ENCODE measurements at regions not wholly inside any gene's neighbourhood (a gene's known extent, or its start where the extent isn't known, plus 50 kb on each side); places are given as distances from the start of the nearest gene placed in this dataset.

DNA sequence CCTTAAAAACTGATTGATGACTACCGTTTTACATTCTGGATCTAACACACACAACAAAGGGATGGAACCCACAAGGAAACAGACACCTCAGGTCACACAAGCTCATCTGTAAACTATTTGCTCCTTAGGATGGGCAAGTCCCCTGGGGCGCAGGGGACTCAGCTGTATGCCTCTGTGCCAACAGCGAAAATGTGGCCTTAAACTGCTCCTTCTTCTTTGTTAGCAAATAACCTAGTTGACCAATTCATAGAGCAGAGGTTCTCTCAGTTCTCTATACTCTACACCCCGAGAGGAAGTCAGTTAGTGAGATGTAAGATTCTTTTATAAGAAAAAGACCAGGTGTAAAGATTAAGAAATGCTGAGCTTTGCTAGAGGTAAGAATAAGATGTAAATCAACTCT is 181.9 kb upstream of the PRSS58 start:
- peak overlapping the region; percentile 91 for H3K4ac ChIP-seq (ENCODE audit: low read depth, low read length)
- peak overlapping the region; percentile 72 for H3K14ac ChIP-seq (replicated peaks; ENCODE audit: low read depth, low read length)
- TF ChIP-seq RCOR1 (IDR thresholded peaks at IDR 0.05; ENCODE audit: insufficient replicate concordance, low read length) (no peak), NFE2L2 (IDR thresholded peaks at IDR 0.05; ENCODE audit: low read depth, low read length) (no peak), MAZ (IDR thresholded peaks at IDR 0.05; ENCODE audit: borderline replicate concordance, low read depth, low read length) (no peak), CHD1 (IDR thresholded peaks at IDR 0.05; ENCODE audit: low read depth, low read length) (no peak), POLR2A (IDR thresholded peaks at IDR 0.05; ENCODE audit: low read depth, low read length) (no peak), FOS (IDR thresholded peaks at IDR 0.05; ENCODE audit: low read depth, low read length) (no peak), MAFK (IDR thresholded peaks at IDR 0.05; ENCODE audit: low read depth, low read length) (no peak)
- TF ChIP-seq, protein P1, sequence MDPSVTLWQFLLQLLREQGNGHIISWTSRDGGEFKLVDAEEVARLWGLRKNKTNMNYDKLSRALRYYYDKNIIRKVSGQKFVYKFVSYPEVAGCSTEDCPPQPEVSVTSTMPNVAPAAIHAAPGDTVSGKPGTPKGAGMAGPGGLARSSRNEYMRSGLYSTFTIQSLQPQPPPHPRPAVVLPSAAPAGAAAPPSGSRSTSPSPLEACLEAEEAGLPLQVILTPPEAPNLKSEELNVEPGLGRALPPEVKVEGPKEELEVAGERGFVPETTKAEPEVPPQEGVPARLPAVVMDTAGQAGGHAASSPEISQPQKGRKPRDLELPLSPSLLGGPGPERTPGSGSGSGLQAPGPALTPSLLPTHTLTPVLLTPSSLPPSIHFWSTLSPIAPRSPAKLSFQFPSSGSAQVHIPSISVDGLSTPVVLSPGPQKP (IDR thresholded peaks at IDR 0.05; ENCODE audit: borderline replicate concordance, low read depth, low read length): no peak
- TF ChIP-seq, protein P2, sequence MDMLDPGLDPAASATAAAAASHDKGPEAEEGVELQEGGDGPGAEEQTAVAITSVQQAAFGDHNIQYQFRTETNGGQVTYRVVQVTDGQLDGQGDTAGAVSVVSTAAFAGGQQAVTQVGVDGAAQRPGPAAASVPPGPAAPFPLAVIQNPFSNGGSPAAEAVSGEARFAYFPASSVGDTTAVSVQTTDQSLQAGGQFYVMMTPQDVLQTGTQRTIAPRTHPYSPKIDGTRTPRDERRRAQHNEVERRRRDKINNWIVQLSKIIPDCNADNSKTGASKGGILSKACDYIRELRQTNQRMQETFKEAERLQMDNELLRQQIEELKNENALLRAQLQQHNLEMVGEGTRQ (IDR thresholded peaks at IDR 0.05; ENCODE audit: low read depth, low read length): no peak
- TF ChIP-seq, protein P3, sequence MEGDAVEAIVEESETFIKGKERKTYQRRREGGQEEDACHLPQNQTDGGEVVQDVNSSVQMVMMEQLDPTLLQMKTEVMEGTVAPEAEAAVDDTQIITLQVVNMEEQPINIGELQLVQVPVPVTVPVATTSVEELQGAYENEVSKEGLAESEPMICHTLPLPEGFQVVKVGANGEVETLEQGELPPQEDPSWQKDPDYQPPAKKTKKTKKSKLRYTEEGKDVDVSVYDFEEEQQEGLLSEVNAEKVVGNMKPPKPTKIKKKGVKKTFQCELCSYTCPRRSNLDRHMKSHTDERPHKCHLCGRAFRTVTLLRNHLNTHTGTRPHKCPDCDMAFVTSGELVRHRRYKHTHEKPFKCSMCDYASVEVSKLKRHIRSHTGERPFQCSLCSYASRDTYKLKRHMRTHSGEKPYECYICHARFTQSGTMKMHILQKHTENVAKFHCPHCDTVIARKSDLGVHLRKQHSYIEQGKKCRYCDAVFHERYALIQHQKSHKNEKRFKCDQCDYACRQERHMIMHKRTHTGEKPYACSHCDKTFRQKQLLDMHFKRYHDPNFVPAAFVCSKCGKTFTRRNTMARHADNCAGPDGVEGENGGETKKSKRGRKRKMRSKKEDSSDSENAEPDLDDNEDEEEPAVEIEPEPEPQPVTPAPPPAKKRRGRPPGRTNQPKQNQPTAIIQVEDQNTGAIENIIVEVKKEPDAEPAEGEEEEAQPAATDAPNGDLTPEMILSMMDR (conservative IDR thresholded peaks at IDR 0.05; ENCODE audit: low read depth, low read length): no peak
- H2AK9ac ChIP-seq (replicated peaks; ENCODE audit: low read depth, low read length, poor library complexity): no peak overlapping the region
- H3K9me3 ChIP-seq (ENCODE audit: control insufficient read depth, insufficient read depth, low read length): 0 out of 2 replicates have a peak, but pooled peaks cover 2% of the 10 kb centered on the region
- intact Hi-C loops (cut with micrococcal nuclease) (no loop called here), dilution Hi-C loops (cut with HindIII; ENCODE audit: low sequenced_read_pairs, unreplicated experiment) (no loop called here), in situ Hi-C loops (cut with MboI; ENCODE audit: low sequenced_read_pairs) (no loop called here)
- peaks cover 22% of the 10 kb centered on the region for H3K9me1 ChIP-seq (ENCODE audit: insufficient read depth, low read length)
- peak overlapping the region; percentile 46; the same call in 1 of the 2 replicates for H3K56ac ChIP-seq (ENCODE audit: extremely low read depth, insufficient read depth, low read length)
- peak overlapping the region; percentile 66; the same call in 1 of the 2 replicates for H3K18ac ChIP-seq (ENCODE audit: low read depth, low read length)
- BruUV-seq (replicated peaks): no TSS peak
- H2BK5ac ChIP-seq (ENCODE audit: low read depth, low read length, poor library complexity, severe bottlenecking): peak overlapping the region; percentile 78
- H4K91ac ChIP-seq (ENCODE audit: insufficient read depth, low read depth, low read length): peak overlapping the region; percentile 79
- no peaks in the 10 kb centered on the region for H4K20me1 ChIP-seq (ENCODE audit: insufficient read depth, low read length)
- no peak overlapping the region for H3K4me3 ChIP-seq (ENCODE audit: insufficient read depth, low read depth, low read length)
- ChIA-PET CTCF (interaction anchor here (0.8 to 3.9 kb wide), 3 partner anchors 21 to 95 kb away, joined by 3 to 16 read pairs (median 5); no protein-coding TSS in a partner anchor), POLR2A (ENCODE audit: unreplicated experiment) (no interaction called here)
- peak overlapping the region; percentile 52; the same call in 1 of the 2 replicates for H4K5ac ChIP-seq (ENCODE audit: low read depth, low read length)
- no CpG with 5 or more reads among the region's 4 CpGs for WGBS, 2 experiments (ENCODE audit: extremely low coverage in 2 of 2, insufficient read length in 1 of 2)
- peak overlapping the region; percentile 71 to 85 for H4K8ac ChIP-seq (ENCODE audit: low read depth in 2 of 2, low read length in 2 of 2)
- H3K79me1 ChIP-seq (ENCODE audit: low read depth in 1 of 2, low read length in 2 of 2): no peaks in the 10 kb centered on the region
- H3K36me3 ChIP-seq (ENCODE audit: control insufficient read depth, insufficient read depth, low read length): no peaks in the 10 kb centered on the region
- ATAC-seq (ENCODE audit: low read depth): no peak
- peak overlapping the region; percentile 84 for H3K23ac ChIP-seq (ENCODE audit: low read depth, low read length)
- H3K9ac ChIP-seq (ENCODE audit: low read depth, low read length): no peak overlapping the region
- H3K27me3 ChIP-seq (ENCODE audit: control insufficient read depth, insufficient read depth, low read length): no peaks in the 10 kb centered on the region
- H2BK15ac ChIP-seq (ENCODE audit: low read depth, low read length): peak overlapping the region; percentile 79; the same call in 2 of the 3 replicates
- peak overlapping the region; percentile 65; the same call in 1 of the 2 replicates for H3K27ac ChIP-seq (ENCODE audit: insufficient read depth, low read length)
- peaks cover 14% of the 10 kb centered on the region for H3K4me1 ChIP-seq (ENCODE audit: control insufficient read depth, insufficient read depth, low read length)
- no peak overlapping the region for H3K4me2 ChIP-seq (ENCODE audit: low read depth, low read length)
- H2AFZ ChIP-seq (replicated peaks; ENCODE audit: low read length, poor library complexity): no peak overlapping the region
- H2BK120ac ChIP-seq (ENCODE audit: low read depth, low read length): peak overlapping the region; percentile 99
- H2BK20ac ChIP-seq (ENCODE audit: low read depth, low read length): peak overlapping the region; percentile 98
- peak overlapping the region; percentile 89 for H2AK5ac ChIP-seq (ENCODE audit: low read depth, low read length)
- DNase-seq: no peak
